Upper lobe of left lung (tissue), 6 donors: ENCODE measurements at regions not wholly inside any gene's neighbourhood (a gene's known extent, or its start where the extent isn't known, plus 50 kb on each side); places are given as distances from the start of the nearest gene placed in this dataset.
A peak's percentile ranks its signal among the peaks of the same experiment; 100 is the strongest.

Source experiments
- ATAC-seq, 2 donors: fragments of 200-7000 bp; cut with Tn5 transposase; one replicate each; pipeline ENCODE4 v1.9.1; 2022; ENCODE audit warnings: mild to moderate bottlenecking in 2 of 2, moderate library complexity in 2 of 2; ENCODE audit not compliant: low FRiP score in 2 of 2
- DNase-seq, 2 donors: peaks; one replicate each; pipeline ENCODE4 v3.0.0-alpha.2; 2019 to 2020
- H3K27ac ChIP-seq, 4 donors: fragments of 200-600 bp; sonication (generic); one replicate each; pipeline ENCODE4 v1.5.1; 2016 to 2019
- H3K27me3 ChIP-seq, 4 donors: fragments of 200-600 bp; sonication (generic); one replicate each; pipeline ENCODE4 v1.5.1; 2017 to 2019
- H3K36me3 ChIP-seq, 4 donors: fragments of 200-600 bp; sonication (generic); one replicate each; pipeline ENCODE4 v1.5.1; 2016 to 2019
- H3K4me1 ChIP-seq, 4 donors: fragments of 200-600 bp; sonication (generic); one replicate each; pipeline ENCODE4 v1.5.1; 2018 to 2019
- H3K4me3 ChIP-seq, 4 donors: fragments of 200-600 bp; sonication (generic); one replicate each; pipeline ENCODE4 v1.5.1; 2017 to 2019; ENCODE audit warnings: mild to moderate bottlenecking in 2 of 4, moderate library complexity in 1 of 4
- H3K9me3 ChIP-seq, 4 donors: fragments of 200-600 bp; sonication (generic); one replicate each; pipeline ENCODE4 v1.5.1; 2018 to 2019
- EP300 ChIP-seq, 4 donors: sonication (generic); formaldehyde crosslinking; IDR thresholded peaks; one replicate each; pipeline ENCODE4 v1.5.1; 2017; ENCODE audit warnings: antibody characterized with exemption in 4 of 4, control low read depth in 2 of 4
- POLR2A ChIP-seq, 4 donors: fragments of 450-650 bp; IDR thresholded peaks; one replicate each; pipeline ENCODE4 v1.5.1; 2016 to 2017; ENCODE audit warnings: antibody characterized with exemption in 4 of 4, mild to moderate bottlenecking in 2 of 4
- POLR2AphosphoS5 ChIP-seq, 2 donors: sonication (generic); formaldehyde crosslinking; IDR thresholded peaks; one replicate each; pipeline ENCODE4 v1.5.1; 2017; ENCODE audit warnings: antibody characterized with exemption in 2 of 2
- WGBS, 2 donors: methylation state at CpG; one replicate each; pipeline ENCODE4 v1.1.5; 2017 to 2018; 5-methylcytosine and 5-hydroxymethylcytosine counted together
- TF ChIP-seq, protein P1 (sequence below), 6 experiments: fragments of 450-650 bp in 4 of 6; fragments of 200-600 bp in 2 of 6; sonication (generic) in 2 of 6; IDR thresholded peaks; one replicate each; pipeline ENCODE4 v1.5.1; 2016 to 2019; ENCODE audit warnings: antibody characterized with exemption in 6 of 6
- donor health status: DM: no; HTN: no; CAD: no; lungs with moderate emphysema.
- donor health status: DM: no; HTN: yes; CAD: no; lungs with severe emphysema.

DNA sequence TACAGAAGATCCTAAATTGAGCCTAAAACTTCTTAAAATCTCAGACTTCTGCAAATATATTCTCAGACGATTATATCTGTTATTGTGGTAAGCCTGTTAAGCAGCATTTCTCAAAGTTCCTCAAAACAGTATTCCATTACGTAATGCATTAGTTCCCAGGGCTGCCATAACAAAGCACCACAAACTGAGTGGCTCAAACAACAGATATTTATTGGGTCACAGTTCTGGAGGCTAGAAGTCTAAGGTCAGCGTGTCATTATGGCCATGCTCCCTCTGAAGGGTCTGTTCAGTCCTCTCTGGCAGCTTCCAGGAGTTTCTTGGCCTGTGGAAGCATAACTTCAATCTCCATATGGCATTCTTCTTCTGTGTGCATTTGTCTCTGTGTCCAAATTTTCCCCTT lies 103.5 kb upstream of the ST6GALNAC5 start:
- Histone ChIP-seq H3K4me1 (peaks cover 3 to 9% (median 5%) of the 10 kb centered on the region in 4 donors), H3K4me3 (no peak overlapping the region), H3K27me3 (no peaks in the 10 kb centered on the region), H3K9me3 (no peaks in the 10 kb centered on the region), H3K36me3 (no peaks in the 10 kb centered on the region), H3K27ac (no peak overlapping the region)
- no peak for ATAC-seq
- DNase-seq = no peak
- TF ChIP-seq EP300 (IDR thresholded peaks at IDR 0.05) = no peak
- TF ChIP-seq POLR2AphosphoS5 (IDR thresholded peaks at IDR 0.05) = no peak
- TF ChIP-seq, protein P1, sequence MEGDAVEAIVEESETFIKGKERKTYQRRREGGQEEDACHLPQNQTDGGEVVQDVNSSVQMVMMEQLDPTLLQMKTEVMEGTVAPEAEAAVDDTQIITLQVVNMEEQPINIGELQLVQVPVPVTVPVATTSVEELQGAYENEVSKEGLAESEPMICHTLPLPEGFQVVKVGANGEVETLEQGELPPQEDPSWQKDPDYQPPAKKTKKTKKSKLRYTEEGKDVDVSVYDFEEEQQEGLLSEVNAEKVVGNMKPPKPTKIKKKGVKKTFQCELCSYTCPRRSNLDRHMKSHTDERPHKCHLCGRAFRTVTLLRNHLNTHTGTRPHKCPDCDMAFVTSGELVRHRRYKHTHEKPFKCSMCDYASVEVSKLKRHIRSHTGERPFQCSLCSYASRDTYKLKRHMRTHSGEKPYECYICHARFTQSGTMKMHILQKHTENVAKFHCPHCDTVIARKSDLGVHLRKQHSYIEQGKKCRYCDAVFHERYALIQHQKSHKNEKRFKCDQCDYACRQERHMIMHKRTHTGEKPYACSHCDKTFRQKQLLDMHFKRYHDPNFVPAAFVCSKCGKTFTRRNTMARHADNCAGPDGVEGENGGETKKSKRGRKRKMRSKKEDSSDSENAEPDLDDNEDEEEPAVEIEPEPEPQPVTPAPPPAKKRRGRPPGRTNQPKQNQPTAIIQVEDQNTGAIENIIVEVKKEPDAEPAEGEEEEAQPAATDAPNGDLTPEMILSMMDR (IDR thresholded peaks at IDR 0.05) = no peak
- no peak for TF ChIP-seq POLR2A (IDR thresholded peaks at IDR 0.05)
- 63 to 72% methylated on average over 3 of the region's 3 CpGs for WGBS, 2 donors

DNA sequence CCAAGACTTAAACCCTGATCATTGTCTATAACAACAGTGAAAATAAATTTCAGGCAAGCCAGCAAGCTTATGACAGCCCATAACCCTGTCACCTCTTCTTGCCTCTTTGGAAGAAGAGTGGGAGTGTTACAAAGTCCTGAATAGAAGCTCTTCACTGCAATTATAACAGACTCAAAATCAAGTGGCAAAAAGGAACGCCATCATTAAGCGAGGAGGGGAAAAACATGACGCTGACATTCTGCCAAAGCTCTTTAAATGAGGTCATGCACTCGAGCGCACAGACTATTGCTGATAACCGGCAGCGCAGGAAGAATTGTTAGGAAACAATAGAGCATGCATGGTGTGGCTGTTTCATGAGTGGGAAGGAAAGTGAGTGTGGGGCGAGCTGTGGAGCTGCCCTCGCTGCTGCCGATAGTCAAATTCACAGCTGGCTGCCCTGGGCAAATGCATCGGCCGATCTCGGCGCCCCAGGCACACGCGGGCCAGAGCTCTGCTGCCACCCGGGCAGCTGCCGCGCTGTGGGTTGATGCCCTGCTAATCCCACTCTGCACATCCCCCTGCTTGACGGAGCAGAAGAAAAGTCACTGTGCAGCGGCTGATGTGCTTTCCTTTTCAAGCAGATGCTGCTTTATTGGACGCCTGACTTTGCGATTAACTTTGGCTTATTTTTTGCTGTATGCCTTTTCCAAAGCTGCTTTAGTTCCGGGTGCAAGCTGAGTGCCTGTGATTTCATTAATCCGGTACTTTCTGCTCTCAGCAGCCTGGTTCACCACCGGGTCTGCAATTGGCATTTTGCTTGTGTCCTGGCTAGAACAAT lies 102.4 kb upstream of the ST6GALNAC5 start:
- Histone ChIP-seq H3K27ac (peak overlapping the region in 2 of 4 donors; percentile 2 to 14), H3K27me3 (no peaks in the 10 kb centered on the region), H3K36me3 (no peaks in the 10 kb centered on the region), H3K9me3 (no peaks in the 10 kb centered on the region), H3K4me1 (peaks cover 3 to 5% (median 5%) of the 10 kb centered on the region in 4 donors), H3K4me3 (peak overlapping the region; percentile 6 to 32 (median 24))
- DNase-seq (peak; percentile 34 to 58), ATAC-seq (peak; percentile 48 to 56)
- WGBS, 2 donors = 46 to 47% methylated on average over 20 to 25 of the region's 26 CpGs
- TF ChIP-seq POLR2AphosphoS5 (IDR thresholded peaks at IDR 0.05) (peak in 1 of 2 donors; percentile 19), EP300 (IDR thresholded peaks at IDR 0.05) (no peak), POLR2A (IDR thresholded peaks at IDR 0.05) (no peak)
- TF ChIP-seq, protein P1 (IDR thresholded peaks at IDR 0.05) = no peak

DNA sequence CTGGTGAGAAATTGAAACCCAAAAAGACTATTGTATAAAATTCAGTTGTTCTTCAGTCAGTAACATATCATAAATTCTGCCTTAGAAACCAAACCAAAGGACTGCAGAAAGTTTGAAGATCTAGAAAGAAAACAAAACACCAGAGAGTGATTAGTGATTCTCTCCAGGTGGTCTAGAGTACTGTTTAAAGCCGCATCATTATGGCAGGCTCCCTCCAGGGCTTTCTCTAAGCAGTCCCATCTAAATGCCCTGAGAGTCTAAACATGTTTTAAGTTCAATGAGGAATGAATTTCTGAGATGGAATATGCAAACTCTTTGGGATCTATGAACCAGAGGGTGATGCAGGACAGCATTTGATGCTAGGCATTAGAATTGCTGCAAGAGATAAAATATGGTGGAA lies 100.9 kb upstream of the ST6GALNAC5 start:
- no peak for TF ChIP-seq POLR2AphosphoS5 (IDR thresholded peaks at IDR 0.05)
- TF ChIP-seq EP300 (IDR thresholded peaks at IDR 0.05) = no peak
- TF ChIP-seq, protein P1 (IDR thresholded peaks at IDR 0.05) = no peak
- TF ChIP-seq POLR2A (IDR thresholded peaks at IDR 0.05) = no peak
- H3K27me3 ChIP-seq = no peaks in the 10 kb centered on the region
- no peaks in the 10 kb centered on the region for H3K36me3 ChIP-seq
- no peaks in the 10 kb centered on the region for H3K9me3 ChIP-seq
- 86 to 95% methylated on average over 1 of the region's 1 CpG for WGBS, 2 donors
- H3K27ac ChIP-seq = no peak overlapping the region
- peaks cover 0 to 5% (median 0%) of the 10 kb centered on the region in 4 donors for H3K4me1 ChIP-seq
- no peak for ATAC-seq
- no peak for DNase-seq
- no peak overlapping the region for H3K4me3 ChIP-seq

DNA sequence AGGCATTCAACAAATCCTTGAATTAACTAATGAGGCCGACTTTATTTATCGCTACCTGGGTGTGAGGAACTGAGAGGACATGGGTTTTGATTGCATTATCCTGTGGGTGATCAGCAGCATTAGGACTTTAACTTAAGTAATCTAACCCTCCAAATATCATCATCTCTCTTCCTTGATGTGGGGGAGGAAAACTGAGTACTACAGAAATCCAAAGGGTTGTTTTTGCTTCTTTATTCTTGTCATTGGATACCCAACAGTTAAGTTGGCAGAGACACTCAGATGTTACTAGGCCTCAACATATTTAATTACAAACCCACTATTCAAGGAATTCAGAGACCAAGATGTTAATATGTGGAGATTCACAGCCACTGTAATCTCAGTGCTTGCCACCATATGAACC lies 97.4 kb upstream of the ST6GALNAC5 start:
- peaks cover 0 to 5% (median 0%) of the 10 kb centered on the region in 4 donors for H3K4me1 ChIP-seq
- no peaks in the 10 kb centered on the region for H3K9me3 ChIP-seq
- H3K27me3 ChIP-seq = no peaks in the 10 kb centered on the region
- 87 to 93% methylated on average over 2 of the region's 2 CpGs for WGBS, 2 donors
- ATAC-seq (no peak), DNase-seq (no peak)
- no peak overlapping the region for H3K4me3 ChIP-seq
- TF ChIP-seq POLR2A (IDR thresholded peaks at IDR 0.05) = no peak
- TF ChIP-seq, protein P1 (IDR thresholded peaks at IDR 0.05) = no peak
- no peak for TF ChIP-seq POLR2AphosphoS5 (IDR thresholded peaks at IDR 0.05)
- TF ChIP-seq EP300 (IDR thresholded peaks at IDR 0.05) = no peak
- H3K27ac ChIP-seq = no peak overlapping the region
- no peaks in the 10 kb centered on the region for H3K36me3 ChIP-seq

DNA sequence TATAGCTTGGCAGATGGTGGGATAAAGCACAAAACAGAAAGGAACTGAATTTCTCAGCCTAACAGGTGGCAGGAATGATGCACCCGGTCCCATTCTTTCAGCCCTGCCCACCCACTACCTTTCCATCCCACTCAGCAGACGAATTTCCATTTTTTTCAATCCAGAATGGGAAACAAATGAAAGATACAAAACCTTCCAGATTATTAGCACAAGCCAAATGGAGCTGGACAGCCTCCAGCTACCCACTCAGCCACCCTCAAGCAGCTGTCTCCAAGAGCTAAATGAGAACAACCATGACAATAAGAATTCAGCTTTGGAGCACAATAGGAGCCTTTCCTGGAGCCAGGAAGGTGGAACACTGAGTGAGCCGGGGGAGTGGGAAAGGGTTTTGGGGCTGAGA lies 96.3 kb upstream of the ST6GALNAC5 start:
- Histone ChIP-seq H3K36me3 (no peaks in the 10 kb centered on the region), H3K27me3 (no peaks in the 10 kb centered on the region), H3K27ac (no peak overlapping the region), H3K4me3 (no peak overlapping the region), H3K9me3 (no peaks in the 10 kb centered on the region), H3K4me1 (no peaks in the 10 kb centered on the region)
- TF ChIP-seq POLR2AphosphoS5 (IDR thresholded peaks at IDR 0.05) (no peak), EP300 (IDR thresholded peaks at IDR 0.05) (no peak), POLR2A (IDR thresholded peaks at IDR 0.05) (no peak)
- TF ChIP-seq, protein P1 (IDR thresholded peaks at IDR 0.05) = no peak
- no peak for ATAC-seq
- 32 to 36% methylated on average over 3 of the region's 3 CpGs for WGBS, 2 donors
- no peak for DNase-seq
